H1 (cell line): ENCODE measurements at regions not wholly inside any gene's neighbourhood (a gene's known extent, or its start where the extent isn't known, plus 50 kb on each side); places are given as distances from the start of the nearest gene placed in this dataset.

Experiments used
- CTCF ChIA-PET: fragments of 300-600 bp; sonication (Branson Sonifier 250); formaldehyde crosslinking; loops from one replicate; lab custom pipeline; 2021; ENCODE audit not compliant: partially characterized antibody; lab: Charles Lee
- POLR2A ChIA-PET: fragments of 300-600 bp; sonication (Branson Sonifier 250); formaldehyde crosslinking; loops from one replicate; lab custom pipeline; 2021; ENCODE audit warnings: inconsistent platforms; ENCODE audit not compliant: partially characterized antibody; lab: Charles Lee
- DNase-seq, 2 experiments: peaks; one replicate each; pipeline versions ENCODE4 v3.0.0 to v3.0.0-alpha.2; 2010 to 2022; ENCODE audit warnings: low spot score in 2 of 2, low read depth in 1 of 2, mixed read lengths in 1 of 2
- FAIRE-seq: peaks from 2 replicates; lab custom pipeline; 2011; peaks lifted over from hg19 to GRCh38; lab: Jason Lieb, UNC
- H2AFZ ChIP-seq: 2 replicates; pipeline ENCODE4 v1.8.1; 2012; ENCODE audit warnings: low read length, inconsistent platforms
- H2AK5ac ChIP-seq: 2 replicates; pipeline ENCODE4 v1.6.1; 2013; ENCODE audit warnings: low read depth, low read length
- H2BK120ac ChIP-seq: replicated peaks from 2 replicates; pipeline ENCODE3; 2013; ENCODE audit warnings: low read depth, low read length, inconsistent platforms
- H2BK12ac ChIP-seq: 2 replicates; pipeline ENCODE4 v1.6.1; 2013; ENCODE audit warnings: low read depth, low read length
- H2BK15ac ChIP-seq: 2 replicates; pipeline ENCODE4 v1.6.1; 2013; ENCODE audit warnings: low read length
- H2BK20ac ChIP-seq: 2 replicates; pipeline ENCODE4 v1.6.1; 2013; ENCODE audit warnings: low read length
- H2BK5ac ChIP-seq: 2 replicates; pipeline ENCODE4 v1.6.1; 2013; ENCODE audit warnings: low read depth, low read length
- H3K14ac ChIP-seq: 2 replicates; pipeline ENCODE4 v1.6.1; 2013; ENCODE audit warnings: inconsistent platforms; ENCODE audit not compliant: insufficient read length
- H3K18ac ChIP-seq: 2 replicates; pipeline ENCODE4 v1.6.1; 2013; ENCODE audit warnings: low read length; ENCODE audit errors: extremely low read depth
- H3K23ac ChIP-seq: 2 replicates; pipeline ENCODE4 v1.6.1; 2013; ENCODE audit warnings: inconsistent platforms; ENCODE audit not compliant: insufficient read length
- H3K23me2 ChIP-seq: 2 replicates; pipeline ENCODE4 v1.6.1; 2013; ENCODE audit warnings: low read depth, low read length
- H3K27ac ChIP-seq: 2 replicates; pipeline ENCODE4 v1.6.1; 2011; ENCODE audit warnings: low read depth, low read length, inconsistent platforms
- H3K27me3 ChIP-seq, 4 experiments: replicated peaks in 1 of 4; 1 replicate in 1 of 4; 2 replicates in 3 of 4; pipeline versions ENCODE4 v1.6.1 to v1.8.1; 2011 to 2013; ENCODE audit warnings: low read length in 3 of 4, mild to moderate bottlenecking in 3 of 4, inconsistent platforms in 2 of 4, mixed read lengths in 2 of 4, moderate library complexity in 1 of 4; ENCODE audit not compliant: control insufficient read depth in 3 of 4, insufficient read depth in 3 of 4; ENCODE audit errors: extremely low read depth in 1 of 4
- H3K36me3 ChIP-seq, 4 experiments: 2 replicates each; pipeline versions ENCODE4 v1.6.1 to v1.8.1; 2011 to 2013; ENCODE audit warnings: mild to moderate bottlenecking in 4 of 4, low read length in 3 of 4, moderate library complexity in 2 of 4, control low read depth in 1 of 4, inconsistent platforms in 1 of 4; ENCODE audit not compliant: insufficient read depth in 4 of 4, control insufficient read depth in 2 of 4
- H3K4ac ChIP-seq: replicated peaks from 2 replicates; pipeline ENCODE3; 2013; ENCODE audit warnings: low read length, low read depth, mixed read lengths, inconsistent platforms; ENCODE audit not compliant: insufficient read length
- H3K4me1 ChIP-seq, 4 experiments: replicated peaks in 1 of 4; 1 replicate in 1 of 4; 2 replicates in 3 of 4; pipeline versions ENCODE4 v1.6.1 to v1.8.1; 2011 to 2013; ENCODE audit warnings: low read length in 3 of 4, inconsistent platforms in 2 of 4, mixed read lengths in 1 of 4; ENCODE audit not compliant: insufficient read depth in 4 of 4, control insufficient read depth in 3 of 4
- H3K4me2 ChIP-seq, 2 experiments: 2 replicates each; pipeline versions ENCODE4 v1.6.1 to v1.8.1; 2011 to 2013; ENCODE audit warnings: low read depth in 2 of 2, low read length in 2 of 2, control low read depth in 1 of 2, inconsistent platforms in 1 of 2, mild to moderate bottlenecking in 1 of 2; ENCODE audit not compliant: insufficient read depth in 1 of 2
- H3K4me3 ChIP-seq, 4 experiments: fragments of 200-600, 300-600 bp in 1 of 4; sonication (generic), shearing (Covaris generic), sonication (Bioruptor Twin) in 1 of 4; 2 replicates each; pipeline versions ENCODE4 v1.5.1 to v1.8.1; 2011 to 2016; ENCODE audit warnings: low read length in 4 of 4, low read depth in 3 of 4, control low read depth in 2 of 4, inconsistent platforms in 2 of 4, mild to moderate bottlenecking in 2 of 4, mixed read lengths in 1 of 4, moderate library complexity in 1 of 4; ENCODE audit not compliant: insufficient read depth in 2 of 4; ENCODE audit errors: extremely low read depth in 1 of 4
- H3K56ac ChIP-seq: replicated peaks from 2 replicates; pipeline ENCODE3; 2013; ENCODE audit warnings: low read depth, mild to moderate bottlenecking, mixed read lengths, low read length, inconsistent platforms; ENCODE audit not compliant: insufficient read length
- H3K79me1 ChIP-seq: 2 replicates; pipeline ENCODE4 v1.6.1; 2013; ENCODE audit warnings: low read depth, low read length, control low read depth
- H3K79me2 ChIP-seq, 2 experiments: 2 replicates each; pipeline versions ENCODE4 v1.6.1 to v1.8.1; 2012 to 2013; ENCODE audit warnings: low read length in 2 of 2, mild to moderate bottlenecking in 2 of 2, inconsistent platforms in 1 of 2; ENCODE audit not compliant: insufficient read depth in 2 of 2, control insufficient read depth in 1 of 2
- H3K9ac ChIP-seq, 4 experiments: replicated peaks in 1 of 4; 1 replicate in 1 of 4; 2 replicates in 3 of 4; pipeline versions ENCODE4 v1.6.1 to v1.8.1; 2011 to 2013; ENCODE audit warnings: low read depth in 3 of 4, low read length in 3 of 4, control low read depth in 2 of 4, mild to moderate bottlenecking in 2 of 4, moderate library complexity in 2 of 4, inconsistent platforms in 1 of 4; ENCODE audit errors: extremely low read depth in 1 of 4
- H3K9me3 ChIP-seq, 2 experiments: 2 replicates each; pipeline versions ENCODE4 v1.6.1 to v1.8.1; 2012 to 2013; ENCODE audit warnings: mild to moderate bottlenecking in 2 of 2, moderate library complexity in 2 of 2, control low read depth in 1 of 2, inconsistent platforms in 1 of 2, low read depth in 1 of 2, low read length in 1 of 2, mixed read lengths in 1 of 2; ENCODE audit not compliant: insufficient read depth in 2 of 2
- H4K20me1 ChIP-seq, 2 experiments: replicated peaks in 1 of 2; 2 replicates each; pipeline versions ENCODE3 to v1.8.1; 2011 to 2013; ENCODE audit warnings: inconsistent platforms in 2 of 2, low read length in 2 of 2, mild to moderate bottlenecking in 1 of 2; ENCODE audit not compliant: insufficient read depth in 2 of 2, control insufficient read depth in 1 of 2
- H4K5ac ChIP-seq: 2 replicates; pipeline ENCODE4 v1.6.1; 2013; ENCODE audit warnings: low read length, low read depth, mixed read lengths, inconsistent platforms; ENCODE audit not compliant: insufficient read length
- H4K8ac ChIP-seq: 2 replicates; pipeline ENCODE4 v1.8.0; 2013; ENCODE audit warnings: mild to moderate bottlenecking, moderate library complexity, low read length, inconsistent platforms; ENCODE audit not compliant: insufficient read depth; ENCODE audit errors: extremely low read depth
- H4K91ac ChIP-seq: replicated peaks from 2 replicates; pipeline ENCODE3; 2013; ENCODE audit warnings: low read length, mixed read lengths, inconsistent platforms; ENCODE audit not compliant: insufficient read length
- HDAC2 ChIP-seq, 2 experiments: fragments of 300-600 bp in 1 of 2; sonication (generic) in 1 of 2; IDR thresholded peaks; 2 replicates each; pipeline ENCODE4 v1.6.1; 2011 to 2012; ENCODE audit warnings: low read depth in 2 of 2, low read length in 2 of 2, mild to moderate bottlenecking in 2 of 2, moderate library complexity in 2 of 2, borderline replicate concordance in 1 of 2, inconsistent platforms in 1 of 2
- NRF1 ChIP-seq: IDR thresholded peaks from 2 replicates; pipeline ENCODE4 v1.6.1; 2011; ENCODE audit warnings: mild to moderate bottlenecking, low read depth, low read length, improper control_type of control experiment
- POLR2A ChIP-seq, 2 experiments: IDR thresholded peaks; 1 replicate in 1 of 2; 2 replicates in 1 of 2; pipeline ENCODE4 v1.6.1; 2011; ENCODE audit warnings: low read depth in 2 of 2, low read length in 2 of 2, mild to moderate bottlenecking in 2 of 2; ENCODE audit errors: control extremely low read depth in 1 of 2
- WGBS, 2 experiments: shearing (Covaris generic) in 1 of 2; methylation state at CpG; one replicate each; pipeline versions ENCODE4 v1.1.6 to v1.1.7; 2013 to 2015; ENCODE audit warnings: low lambda C conversion rate in 2 of 2, mixed read lengths in 2 of 2, inconsistent platforms in 1 of 2, low coverage in 1 of 2, missing lambda C conversion rate in 1 of 2; ENCODE audit not compliant: insufficient replicate concordance in 2 of 2, insufficient coverage in 1 of 2, insufficient read length in 1 of 2; ENCODE audit errors: extremely low coverage in 1 of 2, missing lambda C conversion rate in 1 of 2; 5-methylcytosine and 5-hydroxymethylcytosine counted together

GRCh38 chr13:73995736-73996135 is 138.5 kb downstream of the KLF12 start:
- TF ChIP-seq POLR2A (IDR thresholded peaks at IDR 0.05; ENCODE audit: control extremely low read depth in 1 of 2, low read depth in 2 of 2, low read length in 2 of 2) (no peak), NRF1 (no peak), HDAC2 (IDR thresholded peaks at IDR 0.05; ENCODE audit: borderline replicate concordance in 1 of 2, low read depth in 2 of 2, low read length in 2 of 2) (no peak)
- no peak overlapping the region for H3K14ac ChIP-seq
- no peak overlapping the region for H2BK5ac ChIP-seq
- no peak overlapping the region for H3K4ac ChIP-seq
- H2BK15ac ChIP-seq = no peak overlapping the region
- H3K27me3 ChIP-seq = no peaks in the 10 kb centered on the region
- peaks cover 0 to 6% (median under 1%) of the 10 kb centered on the region in 4 experiments; a peak in 2 of 7 replicates for H3K4me1 ChIP-seq
- H4K20me1 ChIP-seq = no peaks in the 10 kb centered on the region
- H3K56ac ChIP-seq = no peak overlapping the region
- H3K79me2 ChIP-seq = no peaks in the 10 kb centered on the region
- no peak overlapping the region for H3K4me3 ChIP-seq
- H4K8ac ChIP-seq = no peak overlapping the region
- no peak for DNase-seq
- no peak overlapping the region for H2AK5ac ChIP-seq
- POLR2A ChIA-PET = no interaction called here
- no peak overlapping the region for H2BK12ac ChIP-seq
- H3K4me2 ChIP-seq = no peak overlapping the region
- CTCF ChIA-PET = interaction anchor here (1.4 kb wide), 1 partner anchor 20 kb away, joined by 4 read pairs; no protein-coding TSS in a partner anchor
- no peaks in the 10 kb centered on the region for H3K9me3 ChIP-seq
- no peaks in the 10 kb centered on the region for H3K79me1 ChIP-seq
- no peak overlapping the region for H4K91ac ChIP-seq
- no peak overlapping the region for H3K18ac ChIP-seq
- no peak overlapping the region for H2AFZ ChIP-seq
- no peak overlapping the region for H2BK120ac ChIP-seq
- H4K5ac ChIP-seq = no peak overlapping the region
- no peak overlapping the region for H3K27ac ChIP-seq
- no peak overlapping the region for H3K9ac ChIP-seq
- H3K36me3 ChIP-seq = no peaks in the 10 kb centered on the region
- H3K23me2 ChIP-seq = no peaks in the 10 kb centered on the region
- H2BK20ac ChIP-seq = no peak overlapping the region
- no peak for FAIRE-seq
- H3K23ac ChIP-seq = no peak overlapping the region
- 100% methylated on average over 2 of the region's 2 CpGs; no CpG with 5 or more reads in 1 of the 2 experiments for WGBS, 2 experiments
